Heart left ventricle (tissue), 16 donors: ENCODE measurements at regions not wholly inside any gene's neighbourhood (a gene's known extent, or its start where the extent isn't known, plus 50 kb on each side); places are given as distances from the start of the nearest gene placed in this dataset.

Source experiments
- ATAC-seq, 4 donors: fragments of 200-7000 bp; cut with Tn5 transposase; one replicate each; pipeline ENCODE4 v1.9.1; 2020 to 2022; ENCODE audit warnings: moderate library complexity in 4 of 4, mild to moderate bottlenecking in 3 of 4, moderate number of reproducible peaks in 1 of 4
- DNase-seq, 5 donors: peaks; one replicate each; pipeline ENCODE4 v3.0.0-alpha.2; 2020
- H3K27ac ChIP-seq, 12 donors: fragments of 200-600 bp; sonication (generic) in 4 of 12; one replicate each; pipeline versions ENCODE4 v1.5.0 to v1.8.0; 2016 to 2022; ENCODE audit warnings: mild to moderate bottlenecking in 2 of 12
- H3K27me3 ChIP-seq, 9 donors: fragments of 200-600 bp; sonication (generic) in 2 of 9; one replicate each; pipeline versions ENCODE4 v1.5.1 to v1.8.0; 2016 to 2022; ENCODE audit warnings: mild to moderate bottlenecking in 3 of 9
- H3K36me3 ChIP-seq, 9 donors: fragments of 200-600 bp; sonication (generic) in 2 of 9; one replicate each; pipeline versions ENCODE4 v1.5.0 to v1.8.0; 2018 to 2022; ENCODE audit warnings: mild to moderate bottlenecking in 2 of 9
- H3K4me1 ChIP-seq, 12 donors: fragments of 200-600 bp; sonication (generic) in 4 of 12; one replicate each; pipeline versions ENCODE4 v1.5.0 to v1.8.0; 2016 to 2022; ENCODE audit warnings: mild to moderate bottlenecking in 3 of 12
- H3K4me3 ChIP-seq, 12 donors: fragments of 200-600 bp; sonication (generic) in 4 of 12; one replicate each; pipeline versions ENCODE4 v1.5.0 to v1.8.0; 2017 to 2022; ENCODE audit warnings: mild to moderate bottlenecking in 9 of 12, moderate library complexity in 4 of 12
- H3K9me3 ChIP-seq, 12 donors: fragments of 200-600 bp; sonication (generic) in 4 of 12; one replicate each; pipeline versions ENCODE4 v1.5.0 to v1.8.0; 2016 to 2022; ENCODE audit warnings: mild to moderate bottlenecking in 1 of 12
- POLR2A ChIP-seq, 2 donors: fragments of 450-650 bp; IDR thresholded peaks; one replicate each; pipeline ENCODE4 v1.6.1; 2017; ENCODE audit warnings: antibody characterized with exemption in 2 of 2, mild to moderate bottlenecking in 2 of 2, moderate library complexity in 2 of 2
- WGBS, 4 donors: extraction: QIAGEN DNeasy Blood & Tissue Kit in 2 of 4; methylation state at CpG; one replicate each; pipeline versions ENCODE4 v1.1.5 to v1.1.7; 2013 to 2018; 5-methylcytosine and 5-hydroxymethylcytosine counted together
- intact Hi-C, 10 donors: fragments of 100-400 bp; cut with DNase I; formaldehyde crosslinking; loops; one replicate each; pipeline versions ENCODE4 v1.11.1 to v1.14.2; 2022
- TF ChIP-seq, protein P1 (sequence below), 12 donors: fragments of 200-600 bp; sonication (generic) in 4 of 12; IDR thresholded peaks; one replicate each; pipeline versions ENCODE4 v1.5.0 to v1.8.0; 2018 to 2022; ENCODE audit warnings: antibody characterized with exemption in 12 of 12, mild to moderate bottlenecking in 5 of 12
- donor health status: ischemic (EF 13 %, LVEDD 7.1; RV severe dilation, severe dysfunction).
- donor health status: healthy with polysubstance abuse.
- donor health status: DM: no; HTN: yes; CAD: no.
- donor health status: DM: no; HTN: no; CAD: no.
- donor health status: ischemic (EF 25% LVEDD 6.9; RV normal size, moderate dysfunction).
- donor health status: ischemic (EF 25% LVEDD 5.7; RV mildly dilated, moderate dysfunction).
- donor health status: healthy.
- donor health status: DM: yes; HTN: yes; CAD: no.
- donor health status: ischemic (EF 35%, LVEDD 5.7; RV mildly dilated, moderate dysfunction).
- donor health status: nonischemic (EF 11% LVEDD 7.7; RV severe dilation, severe dysfunction).
- donor health status: DM: yes; HTN: yes; CAD: no.
- donor health status: PGD.
- donor health status: ischemic (EF 29% LVEDD 5.4; RV normal size, mild dysfunction).
- donor health status: nonischemic (EF 23%, LVEDD 6.1; RV moderate dilation, normal function).

GRCh38 chr10:120960725-120961124, 109.6 kb downstream of the WDR11 start:
- Histone ChIP-seq H3K27me3 (peaks cover 0 to 8% (median 0%) of the 10 kb centered on the region in 9 donors), H3K9me3 (no peaks in the 10 kb centered on the region), H3K27ac (no peak overlapping the region), H3K36me3 (no peaks in the 10 kb centered on the region), H3K4me3 (no peak overlapping the region), H3K4me1 (peaks cover 0 to 5% (median 0%) of the 10 kb centered on the region in 12 donors)
- ATAC-seq (no peak), DNase-seq (no peak)
- WGBS, 4 donors: 93 to 96% (median 95%) methylated on average over 7 of the region's 7 CpGs
- intact Hi-C loops: no loop called here
- TF ChIP-seq, protein P1, sequence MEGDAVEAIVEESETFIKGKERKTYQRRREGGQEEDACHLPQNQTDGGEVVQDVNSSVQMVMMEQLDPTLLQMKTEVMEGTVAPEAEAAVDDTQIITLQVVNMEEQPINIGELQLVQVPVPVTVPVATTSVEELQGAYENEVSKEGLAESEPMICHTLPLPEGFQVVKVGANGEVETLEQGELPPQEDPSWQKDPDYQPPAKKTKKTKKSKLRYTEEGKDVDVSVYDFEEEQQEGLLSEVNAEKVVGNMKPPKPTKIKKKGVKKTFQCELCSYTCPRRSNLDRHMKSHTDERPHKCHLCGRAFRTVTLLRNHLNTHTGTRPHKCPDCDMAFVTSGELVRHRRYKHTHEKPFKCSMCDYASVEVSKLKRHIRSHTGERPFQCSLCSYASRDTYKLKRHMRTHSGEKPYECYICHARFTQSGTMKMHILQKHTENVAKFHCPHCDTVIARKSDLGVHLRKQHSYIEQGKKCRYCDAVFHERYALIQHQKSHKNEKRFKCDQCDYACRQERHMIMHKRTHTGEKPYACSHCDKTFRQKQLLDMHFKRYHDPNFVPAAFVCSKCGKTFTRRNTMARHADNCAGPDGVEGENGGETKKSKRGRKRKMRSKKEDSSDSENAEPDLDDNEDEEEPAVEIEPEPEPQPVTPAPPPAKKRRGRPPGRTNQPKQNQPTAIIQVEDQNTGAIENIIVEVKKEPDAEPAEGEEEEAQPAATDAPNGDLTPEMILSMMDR (IDR thresholded peaks at IDR 0.05): no peak
- TF ChIP-seq POLR2A (IDR thresholded peaks at IDR 0.05): no peak

DNA sequence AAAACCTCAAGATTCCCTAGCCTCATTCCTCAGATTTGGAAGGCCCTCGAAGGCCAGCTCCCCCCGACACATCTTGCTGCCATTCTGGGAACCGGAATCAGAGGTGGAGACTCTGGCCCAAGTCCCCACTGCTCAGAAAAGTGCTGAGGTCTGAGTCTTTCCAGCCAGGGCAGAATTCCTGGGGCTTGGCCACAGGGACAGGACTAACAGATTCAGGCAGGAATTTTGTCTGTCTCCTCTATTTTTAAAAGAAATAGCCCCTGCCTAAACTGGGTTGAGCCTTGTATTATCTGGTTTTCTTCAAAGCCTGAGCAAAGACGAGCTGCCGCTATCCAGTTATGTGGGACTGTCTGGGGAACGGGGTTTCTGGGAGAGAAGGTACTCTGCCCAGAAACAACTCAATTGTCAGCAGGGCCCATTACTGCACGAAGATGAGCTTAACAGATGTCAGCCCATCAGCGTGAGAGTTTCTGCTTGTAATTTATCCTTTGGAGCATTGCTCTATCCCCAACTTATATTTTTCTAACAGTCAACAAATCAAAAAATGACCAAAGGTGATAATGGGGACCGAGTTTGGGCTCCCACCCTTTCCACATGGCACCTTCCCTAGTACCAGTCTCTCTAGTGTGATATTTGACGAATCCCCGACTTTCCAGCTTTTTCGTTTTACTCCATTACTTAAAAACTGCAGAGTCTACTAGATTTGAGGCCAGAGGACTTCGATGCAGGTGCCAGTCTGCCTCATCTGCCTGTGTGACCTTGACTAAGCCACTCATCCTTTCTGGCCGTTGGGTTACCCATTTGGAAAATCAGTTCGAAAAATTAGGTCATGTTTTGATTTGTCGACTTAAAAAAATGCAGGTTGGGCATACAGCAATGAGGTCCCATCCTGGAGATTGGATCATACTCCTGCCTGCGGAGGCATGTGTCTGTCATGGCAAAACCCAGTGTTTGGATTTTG, 110.9 kb downstream of the WDR11 start:
- intact Hi-C loops: no loop called here
- ATAC-seq (no peak), DNase-seq (no peak)
- no peaks in the 10 kb centered on the region for H3K36me3 ChIP-seq
- H3K9me3 ChIP-seq: no peaks in the 10 kb centered on the region
- 66 to 76% (median 72%) methylated on average over 17 of the region's 17 CpGs for WGBS, 4 donors
- H3K4me3 ChIP-seq: no peak overlapping the region
- H3K27ac ChIP-seq: no peak overlapping the region
- H3K27me3 ChIP-seq: peaks cover 0 to 10% (median 0%) of the 10 kb centered on the region in 9 donors
- H3K4me1 ChIP-seq: peaks cover 0 to 5% (median 0%) of the 10 kb centered on the region in 12 donors
- no peak for TF ChIP-seq POLR2A (IDR thresholded peaks at IDR 0.05)
- TF ChIP-seq, protein P1 (IDR thresholded peaks at IDR 0.05): no peak

- intact Hi-C loops: no loop called here
- Histone ChIP-seq H3K4me3 (no peak overlapping the region), H3K27ac (no peak overlapping the region), H3K4me1 (peaks cover 0 to 5% (median 0%) of the 10 kb centered on the region in 12 donors), H3K36me3 (no peaks in the 10 kb centered on the region), H3K27me3 (peaks cover 0 to 19% (median 0%) of the 10 kb centered on the region in 9 donors), H3K9me3 (no peaks in the 10 kb centered on the region)
- peak in 1 of 4 donors; percentile 27 for ATAC-seq
- no peak for DNase-seq
- WGBS, 4 donors: 54 to 64% (median 55%) methylated on average over 22 to 23 of the region's 23 CpGs
- TF ChIP-seq POLR2A (IDR thresholded peaks at IDR 0.05): no peak
- TF ChIP-seq, protein P1 (IDR thresholded peaks at IDR 0.05): no peak
These were observed 111.8 kb downstream of the WDR11 start for GRCh38 chr10:120962756-120963593.
